ENCODE measurements at regions not wholly inside any gene's neighbourhood (a gene's known extent, or its start where the extent isn't known, plus 50 kb on each side); places are given as distances from the start of the nearest gene placed in this dataset.
"Not testable (repeated sequence)": the region's sequence is repeated elsewhere in the genome, so short reads cannot be mapped to it uniquely, and the experiment has no call there.

- no peak overlapping the region for H3K9ac ChIP-seq (ENCODE audit: low read length)
- no peak for DNase-seq
- H3K79me2 ChIP-seq (ENCODE audit: control insufficient read depth, insufficient read depth, low read length): no peaks in the 10 kb centered on the region
- no peak overlapping the region for H2BK15ac ChIP-seq (replicated peaks; ENCODE audit: low read depth)
- no peak overlapping the region for H3K4ac ChIP-seq (ENCODE audit: low read depth, low read length)
- H3K4me1 ChIP-seq (ENCODE audit: control insufficient read depth, low read depth, low read length): no peaks in the 10 kb centered on the region
- no peaks in the 10 kb centered on the region for H3K27me3 ChIP-seq (ENCODE audit: insufficient read depth, low read length, poor library complexity)
- H3K4me3 ChIP-seq (ENCODE audit: low read length): no peak overlapping the region
- no peak overlapping the region for H3K56ac ChIP-seq (ENCODE audit: low read length)
- no peak overlapping the region for H2AK5ac ChIP-seq (ENCODE audit: low read length)
- H3K4me2 ChIP-seq (ENCODE audit: low read length): no peak overlapping the region
- no peak overlapping the region for H2BK5ac ChIP-seq (ENCODE audit: low read length)
- H3K27ac ChIP-seq (ENCODE audit: low read depth, low read length): no peak overlapping the region
- no peak overlapping the region for H4K8ac ChIP-seq (ENCODE audit: low read depth, low read length)
- no peaks in the 10 kb centered on the region for H3K79me1 ChIP-seq (ENCODE audit: low read length)
- H2BK120ac ChIP-seq (ENCODE audit: low read depth, low read length): no peak overlapping the region
- no peak overlapping the region for H3K18ac ChIP-seq (ENCODE audit: low read length)
- H4K5ac ChIP-seq (ENCODE audit: low read length): no peak overlapping the region
- H3K36me3 ChIP-seq (ENCODE audit: control insufficient read depth, insufficient read depth, low read length): no peaks in the 10 kb centered on the region
- no CpG with 5 or more reads among the region's 3 CpGs for WGBS (ENCODE audit: extremely low coverage, insufficient coverage, low lambda C conversion rate)
- no peak overlapping the region for H3K23ac ChIP-seq (ENCODE audit: low read length)
These were observed 195.2 kb upstream of the IPO5 start for GRCh38 chr13:97758317-97758716.

- Histone ChIP-seq H3K9ac (ENCODE audit: low read length) (no peak overlapping the region), H3K4me2 (ENCODE audit: low read length) (no peak overlapping the region), H2AK5ac (ENCODE audit: low read length) (no peak overlapping the region), H3K4me3 (ENCODE audit: low read length) (no peak overlapping the region), H2BK15ac (replicated peaks; ENCODE audit: low read depth) (no peak overlapping the region), H3K4me1 (ENCODE audit: control insufficient read depth, low read depth, low read length) (no peaks in the 10 kb centered on the region), H4K5ac (ENCODE audit: low read length) (no peak overlapping the region), H3K27ac (ENCODE audit: low read depth, low read length) (no peak overlapping the region), H2BK5ac (ENCODE audit: low read length) (no peak overlapping the region), H3K79me1 (ENCODE audit: low read length) (no peaks in the 10 kb centered on the region), H3K79me2 (ENCODE audit: control insufficient read depth, insufficient read depth, low read length) (no peaks in the 10 kb centered on the region), H3K4ac (ENCODE audit: low read depth, low read length) (no peak overlapping the region), H2BK120ac (ENCODE audit: low read depth, low read length) (no peak overlapping the region), H3K27me3 (ENCODE audit: insufficient read depth, low read length, poor library complexity) (no peaks in the 10 kb centered on the region), H3K18ac (ENCODE audit: low read length) (no peak overlapping the region), H3K23ac (ENCODE audit: low read length) (no peak overlapping the region), H3K56ac (ENCODE audit: low read length) (no peak overlapping the region), H3K36me3 (ENCODE audit: control insufficient read depth, insufficient read depth, low read length) (no peaks in the 10 kb centered on the region), H4K8ac (ENCODE audit: low read depth, low read length) (no peak overlapping the region)
- no CpG with 5 or more reads among the region's 3 CpGs for WGBS (ENCODE audit: extremely low coverage, insufficient coverage, low lambda C conversion rate)
- DNase-seq: no peak
These were observed 191.5 kb upstream of the IPO5 start for GRCh38 chr13:97761796-97762540.

DNA sequence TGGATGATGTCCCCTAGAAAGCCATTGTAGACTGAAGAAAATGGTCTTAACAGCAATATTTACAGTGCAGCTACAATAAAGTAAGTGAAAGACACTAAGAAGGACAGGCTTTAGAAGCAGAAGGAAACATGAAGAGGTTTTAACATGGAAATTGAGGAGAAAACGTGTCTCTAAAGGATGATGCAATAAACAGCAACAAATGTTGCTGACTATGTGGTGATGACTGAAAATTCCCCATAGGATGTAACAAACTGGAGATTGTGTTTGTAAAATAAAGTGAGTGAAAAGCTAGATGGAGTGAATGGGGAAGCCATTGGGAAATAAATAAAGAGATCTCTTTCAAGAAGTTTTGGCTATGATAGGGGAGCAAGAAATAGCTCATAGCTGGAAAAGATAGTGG, 186.7 kb upstream of the IPO5 start:
- no peak overlapping the region for H3K9ac ChIP-seq (ENCODE audit: low read length)
- H3K4me2 ChIP-seq (ENCODE audit: low read length): no peak overlapping the region

DNA sequence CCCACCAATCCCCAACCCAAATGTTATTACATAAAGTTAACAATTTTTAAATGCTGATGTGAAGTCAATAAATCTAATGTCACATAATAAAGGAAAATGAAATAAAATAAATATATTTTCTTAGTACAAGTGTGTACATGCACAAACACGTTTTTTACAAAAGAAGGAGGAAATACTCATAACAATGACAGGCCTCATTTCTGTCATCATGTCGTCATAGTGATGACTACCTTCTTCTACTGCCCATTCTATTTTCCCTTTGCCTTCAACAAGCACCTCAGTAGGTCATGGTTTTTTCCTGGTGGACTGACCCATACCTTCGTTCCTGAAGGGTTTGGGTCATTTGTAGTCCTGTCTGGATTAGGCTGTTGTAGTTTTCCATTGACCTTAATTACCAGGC, 185.3 kb upstream of the IPO5 start:
- H3K23ac ChIP-seq (ENCODE audit: low read length): no peak overlapping the region
- H2AK5ac ChIP-seq (ENCODE audit: low read length): no peak overlapping the region
- H3K27ac ChIP-seq (ENCODE audit: low read depth, low read length): no peak overlapping the region
- H3K4ac ChIP-seq (ENCODE audit: low read depth, low read length): no peak overlapping the region
- no peaks in the 10 kb centered on the region for H3K27me3 ChIP-seq (ENCODE audit: insufficient read depth, low read length, poor library complexity)
- H3K79me1 ChIP-seq (ENCODE audit: low read length): no peaks in the 10 kb centered on the region
- H3K4me2 ChIP-seq (ENCODE audit: low read length): no peak overlapping the region
- no CpG with 5 or more reads among the region's 3 CpGs for WGBS (ENCODE audit: extremely low coverage, insufficient coverage, low lambda C conversion rate)
- no peaks in the 10 kb centered on the region for H3K4me1 ChIP-seq (ENCODE audit: control insufficient read depth, low read depth, low read length)
- DNase-seq: no peak
- H2BK15ac ChIP-seq (replicated peaks; ENCODE audit: low read depth): no peak overlapping the region
- no peak overlapping the region for H4K8ac ChIP-seq (ENCODE audit: low read depth, low read length)
- no peaks in the 10 kb centered on the region for H3K36me3 ChIP-seq (ENCODE audit: control insufficient read depth, insufficient read depth, low read length)
- H4K5ac ChIP-seq (ENCODE audit: low read length): no peak overlapping the region
- no peak overlapping the region for H3K56ac ChIP-seq (ENCODE audit: low read length)
- H2BK5ac ChIP-seq (ENCODE audit: low read length): no peak overlapping the region
- no peak overlapping the region for H3K18ac ChIP-seq (ENCODE audit: low read length)
- no peak overlapping the region for H2BK120ac ChIP-seq (ENCODE audit: low read depth, low read length)
- no peak overlapping the region for H3K4me3 ChIP-seq (ENCODE audit: low read length)
- H3K9ac ChIP-seq (ENCODE audit: low read length): no peak overlapping the region
- H3K79me2 ChIP-seq (ENCODE audit: control insufficient read depth, insufficient read depth, low read length): no peaks in the 10 kb centered on the region

More for the DNA sequence above, 186.7 kb upstream of the IPO5 start:
- no peak overlapping the region for H3K4me3 ChIP-seq (ENCODE audit: low read length)
- no peak overlapping the region for H2BK120ac ChIP-seq (ENCODE audit: low read depth, low read length)
- H3K27ac ChIP-seq (ENCODE audit: low read depth, low read length): no peak overlapping the region
- H2BK15ac ChIP-seq (replicated peaks; ENCODE audit: low read depth): no peak overlapping the region
- no peak overlapping the region for H3K18ac ChIP-seq (ENCODE audit: low read length)
- no peaks in the 10 kb centered on the region for H3K79me1 ChIP-seq (ENCODE audit: low read length)
- no peak overlapping the region for H2BK5ac ChIP-seq (ENCODE audit: low read length)
- no peak for DNase-seq
- no peak overlapping the region for H4K8ac ChIP-seq (ENCODE audit: low read depth, low read length)
- H3K27me3 ChIP-seq (ENCODE audit: insufficient read depth, low read length, poor library complexity): no peaks in the 10 kb centered on the region
- H3K4ac ChIP-seq (ENCODE audit: low read depth, low read length): no peak overlapping the region
- H3K79me2 ChIP-seq (ENCODE audit: control insufficient read depth, insufficient read depth, low read length): no peaks in the 10 kb centered on the region
- no peak overlapping the region for H3K23ac ChIP-seq (ENCODE audit: low read length)
- H3K36me3 ChIP-seq (ENCODE audit: control insufficient read depth, insufficient read depth, low read length): no peaks in the 10 kb centered on the region
- no peak overlapping the region for H3K56ac ChIP-seq (ENCODE audit: low read length)
- H4K5ac ChIP-seq (ENCODE audit: low read length): no peak overlapping the region
- no peak overlapping the region for H2AK5ac ChIP-seq (ENCODE audit: low read length)
- H3K4me1 ChIP-seq (ENCODE audit: control insufficient read depth, low read depth, low read length): no peaks in the 10 kb centered on the region
- no CpG with 5 or more reads among the region's 1 CpG for WGBS (ENCODE audit: extremely low coverage, insufficient coverage, low lambda C conversion rate)

DNA sequence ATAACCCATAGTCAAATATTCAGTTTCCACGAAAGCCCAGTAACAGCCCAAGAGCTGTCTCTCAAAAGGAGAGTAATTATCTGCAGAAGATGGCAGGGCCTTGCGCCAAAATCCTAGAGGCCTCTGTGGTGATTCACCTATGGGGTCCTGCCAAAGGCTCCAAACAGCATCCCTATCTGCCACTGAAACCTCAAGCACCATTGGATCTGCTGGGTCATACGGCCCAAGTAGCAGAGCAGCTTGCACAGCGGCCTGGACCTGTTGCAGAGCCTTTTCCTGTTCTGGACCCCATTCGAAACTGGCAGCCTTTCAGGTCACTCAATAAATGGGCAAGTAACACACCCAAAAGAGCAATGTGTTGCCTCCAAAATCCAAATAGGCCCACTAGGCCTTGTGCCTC, 183.2 kb upstream of the IPO5 start:
- H3K9ac ChIP-seq (ENCODE audit: low read length); H2BK120ac ChIP-seq (ENCODE audit: low read depth, low read length); H3K4me3 ChIP-seq (ENCODE audit: low read length); H3K79me2 ChIP-seq (ENCODE audit: control insufficient read depth, insufficient read depth, low read length); H3K27ac ChIP-seq (ENCODE audit: low read depth, low read length); DNase-seq; H4K8ac ChIP-seq (ENCODE audit: low read depth, low read length); H3K18ac ChIP-seq (ENCODE audit: low read length); H2BK15ac ChIP-seq (replicated peaks; ENCODE audit: low read depth); H2BK5ac ChIP-seq (ENCODE audit: low read length); H3K4me1 ChIP-seq (ENCODE audit: control insufficient read depth, low read depth, low read length); H3K79me1 ChIP-seq (ENCODE audit: low read length); H3K4ac ChIP-seq (ENCODE audit: low read depth, low read length); H3K23ac ChIP-seq (ENCODE audit: low read length); H3K4me2 ChIP-seq (ENCODE audit: low read length); H3K27me3 ChIP-seq (ENCODE audit: insufficient read depth, low read length, poor library complexity); H3K36me3 ChIP-seq (ENCODE audit: control insufficient read depth, insufficient read depth, low read length); H2AK5ac ChIP-seq (ENCODE audit: low read length); H3K56ac ChIP-seq (ENCODE audit: low read length); H4K5ac ChIP-seq (ENCODE audit: low read length): not testable (repeated sequence)
- no CpG with 5 or more reads among the region's 5 CpGs for WGBS (ENCODE audit: extremely low coverage, insufficient coverage, low lambda C conversion rate)

- not testable (repeated sequence) for H3K23ac ChIP-seq (ENCODE audit: low read length); H2BK5ac ChIP-seq (ENCODE audit: low read length); H3K9ac ChIP-seq (ENCODE audit: low read length); DNase-seq; H3K4me3 ChIP-seq (ENCODE audit: low read length); H2BK15ac ChIP-seq (replicated peaks; ENCODE audit: low read depth); H3K79me2 ChIP-seq (ENCODE audit: control insufficient read depth, insufficient read depth, low read length); H4K8ac ChIP-seq (ENCODE audit: low read depth, low read length); H2BK120ac ChIP-seq (ENCODE audit: low read depth, low read length); H3K27me3 ChIP-seq (ENCODE audit: insufficient read depth, low read length, poor library complexity); H3K18ac ChIP-seq (ENCODE audit: low read length); H4K5ac ChIP-seq (ENCODE audit: low read length); H2AK5ac ChIP-seq (ENCODE audit: low read length); H3K36me3 ChIP-seq (ENCODE audit: control insufficient read depth, insufficient read depth, low read length); H3K79me1 ChIP-seq (ENCODE audit: low read length); H3K4ac ChIP-seq (ENCODE audit: low read depth, low read length); H3K56ac ChIP-seq (ENCODE audit: low read length); H3K4me2 ChIP-seq (ENCODE audit: low read length); H3K27ac ChIP-seq (ENCODE audit: low read depth, low read length); H3K4me1 ChIP-seq (ENCODE audit: control insufficient read depth, low read depth, low read length)
These were observed 181.0 kb upstream of the IPO5 start for GRCh38 chr13:97772466-97772865.

Measured in mesendoderm (in vitro differentiated cells).